Loucy (cell line): ENCODE measurements at regions not wholly inside any gene's neighbourhood (a gene's known extent, or its start where the extent isn't known, plus 50 kb on each side); places are given as distances from the start of the nearest gene placed in this dataset.

Source experiments
- H2AFZ ChIP-seq: fragments of 200-600 bp; sonication (generic); 2 replicates; pipeline ENCODE4 v1.6.0; 2016; ENCODE audit warnings: antibody characterized with exemption, mild to moderate bottlenecking, low read length, moderate library complexity
- H3F3A ChIP-seq: fragments of 200-600 bp; 2 replicates; pipeline ENCODE4 v1.6.0; 2016; ENCODE audit warnings: antibody characterized with exemption, low read depth, mild to moderate bottlenecking
- H3K27me3 ChIP-seq: fragments of 200-600 bp; sonication (generic); 2 replicates; pipeline ENCODE4 v1.6.1; 2014; ENCODE audit warnings: low read length, mild to moderate bottlenecking; ENCODE audit not compliant: insufficient read depth, poor library complexity, severe bottlenecking
- H3K36me3 ChIP-seq: fragments of 200-600 bp; sonication (generic); 2 replicates; pipeline ENCODE4 v1.6.1; 2016; ENCODE audit warnings: low read length; ENCODE audit not compliant: insufficient read depth
- H3K4me1 ChIP-seq: fragments of 200-600 bp; sonication (generic); 2 replicates; pipeline ENCODE4 v1.5.1; 2014; ENCODE audit warnings: low read length, mild to moderate bottlenecking; ENCODE audit not compliant: insufficient read depth, poor library complexity, severe bottlenecking
- H3K4me2 ChIP-seq: fragments of 200-600 bp; sonication (generic); 2 replicates; pipeline ENCODE4 v1.6.0; 2014; ENCODE audit warnings: antibody characterized with exemption, low read length, low read depth, mild to moderate bottlenecking; ENCODE audit not compliant: poor library complexity, severe bottlenecking
- H3K4me3 ChIP-seq: fragments of 200-600 bp; sonication (generic); 2 replicates; pipeline ENCODE4 v1.5.1; 2014; ENCODE audit warnings: low read length, mild to moderate bottlenecking, mixed read lengths; ENCODE audit not compliant: poor library complexity, severe bottlenecking
- H3K79me2 ChIP-seq: fragments of 200-600 bp; sonication (generic); 2 replicates; pipeline ENCODE4 v1.6.1; 2014; ENCODE audit warnings: low read length; ENCODE audit not compliant: insufficient read depth
- H3K9ac ChIP-seq: fragments of 200-600 bp; sonication (generic); 2 replicates; pipeline ENCODE4 v1.6.0; 2014; ENCODE audit warnings: mild to moderate bottlenecking, low read depth, low read length, moderate library complexity; ENCODE audit not compliant: poor library complexity, severe bottlenecking
- H3K9me2 ChIP-seq: fragments of 200-600 bp; sonication (generic); replicated peaks from 2 replicates; pipeline ENCODE4 v1.6.1; 2016; ENCODE audit warnings: low read depth, low read length, mixed read lengths
- H3K9me3 ChIP-seq: fragments of 200-600 bp; sonication (generic); 2 replicates; pipeline ENCODE4 v1.6.1; 2014; ENCODE audit warnings: mild to moderate bottlenecking, antibody characterized with exemption, low read length, low read depth; ENCODE audit not compliant: insufficient read depth
- H4K20me1 ChIP-seq: fragments of 200-600 bp; sonication (generic); 2 replicates; pipeline ENCODE4 v1.6.0; 2014; ENCODE audit warnings: antibody characterized with exemption, low read length, mild to moderate bottlenecking; ENCODE audit not compliant: insufficient read depth, poor library complexity, severe bottlenecking
- CTCF ChIP-seq: fragments of 200-600 bp; sonication (generic); conservative IDR thresholded peaks from 2 replicates; pipeline ENCODE4 v1.5.1; 2014; ENCODE audit warnings: mild to moderate bottlenecking, antibody characterized with exemption, low read length
- EZH2phosphoT487 ChIP-seq: fragments of 200-600 bp; IDR thresholded peaks from 2 replicates; pipeline ENCODE4 v1.6.1; 2018; ENCODE audit warnings: antibody characterized with exemption, mild to moderate bottlenecking, moderate library complexity, borderline replicate concordance

- H3K79me2 ChIP-seq, result no peaks in the 10 kb centered on the region
- H3K36me3 ChIP-seq, result no peaks in the 10 kb centered on the region
- H3K27me3 ChIP-seq, result no peaks in the 10 kb centered on the region
- no peaks in the 10 kb centered on the region for H3K4me1 ChIP-seq
- no peak overlapping the region for H3K4me3 ChIP-seq
- TF ChIP-seq CTCF (no peak), EZH2phosphoT487 (no peak)
- H3K4me2 ChIP-seq, result no peak overlapping the region
- H3F3A ChIP-seq, result no peaks in the 10 kb centered on the region
- no peaks in the 10 kb centered on the region for H4K20me1 ChIP-seq
- H2AFZ ChIP-seq, result no peak overlapping the region
- H3K9ac ChIP-seq, result no peak overlapping the region
- H3K9me3 ChIP-seq, result no peaks in the 10 kb centered on the region
- no peaks in the 10 kb centered on the region for H3K9me2 ChIP-seq
These were observed 223.3 kb downstream of the DIRAS2 start for GRCh38 chr9:90419221-90419851.

GRCh38 chr9:90420211-90420610 is 222.4 kb downstream of the DIRAS2 start:
- H3K4me2 ChIP-seq, result no peak overlapping the region
- H3K9me2 ChIP-seq, result no peaks in the 10 kb centered on the region
- TF ChIP-seq EZH2phosphoT487 (no peak), CTCF (no peak)

GRCh38 chr9:90420768-90421513 is 221.7 kb downstream of the DIRAS2 start:
- no peaks in the 10 kb centered on the region for H3F3A ChIP-seq
- H3K9ac ChIP-seq, result no peak overlapping the region
- no peak overlapping the region for H2AFZ ChIP-seq
- no peaks in the 10 kb centered on the region for H3K27me3 ChIP-seq
- no peaks in the 10 kb centered on the region for H3K9me2 ChIP-seq
- H4K20me1 ChIP-seq, result no peaks in the 10 kb centered on the region
- H3K4me1 ChIP-seq, result no peaks in the 10 kb centered on the region
- TF ChIP-seq EZH2phosphoT487 (no peak), CTCF (no peak)
- no peaks in the 10 kb centered on the region for H3K36me3 ChIP-seq
- no peak overlapping the region for H3K4me3 ChIP-seq
- no peaks in the 10 kb centered on the region for H3K9me3 ChIP-seq
- no peak overlapping the region for H3K4me2 ChIP-seq
- H3K79me2 ChIP-seq, result no peaks in the 10 kb centered on the region

More at GRCh38 chr9:90420211-90420610, 222.4 kb downstream of the DIRAS2 start:
- no peaks in the 10 kb centered on the region for H3K27me3 ChIP-seq
- no peak overlapping the region for H3K4me3 ChIP-seq
- no peaks in the 10 kb centered on the region for H3K9me3 ChIP-seq
- no peaks in the 10 kb centered on the region for H4K20me1 ChIP-seq
- no peak overlapping the region for H2AFZ ChIP-seq
- H3K9ac ChIP-seq, result no peak overlapping the region
- H3K4me1 ChIP-seq, result no peaks in the 10 kb centered on the region
- H3K36me3 ChIP-seq, result no peaks in the 10 kb centered on the region
- H3K79me2 ChIP-seq, result no peaks in the 10 kb centered on the region
- no peaks in the 10 kb centered on the region for H3F3A ChIP-seq
